Ishikawa (cell line): ENCODE measurements at regions not wholly inside any gene's neighbourhood (a gene's known extent, or its start where the extent isn't known, plus 50 kb on each side); places are given as distances from the start of the nearest gene placed in this dataset.

ENCODE experiments used
- CREB1 ChIP-seq: IDR thresholded peaks from 2 replicates; pipeline ENCODE4 v1.6.1; 2012; ENCODE audit warnings: low read depth
- EGR1 ChIP-seq: IDR thresholded peaks from 2 replicates; pipeline ENCODE4 v1.6.1; 2012
- EP300 ChIP-seq: IDR thresholded peaks from 2 replicates; pipeline ENCODE4 v1.6.1; 2012; ENCODE audit warnings: borderline replicate concordance
- RAD21 ChIP-seq: IDR thresholded peaks from 2 replicates; pipeline ENCODE4 v1.6.1; 2012; ENCODE audit warnings: low read depth
- TAF1 ChIP-seq: IDR thresholded peaks from 2 replicates; pipeline ENCODE4 v1.6.1; 2012; ENCODE audit warnings: low read depth, mild to moderate bottlenecking
- YY1 ChIP-seq: IDR thresholded peaks from 2 replicates; pipeline ENCODE4 v1.6.1; 2012; ENCODE audit warnings: low read depth
- TF ChIP-seq, protein P1 (sequence below): IDR thresholded peaks from 2 replicates; pipeline ENCODE4 v1.6.1; 2012; ENCODE audit warnings: low read depth, mild to moderate bottlenecking

- TF ChIP-seq TAF1 (no peak), EGR1 (no peak), YY1 (no peak), RAD21 (no peak), CREB1 (no peak), EP300 (no peak)
- TF ChIP-seq, protein P1, sequence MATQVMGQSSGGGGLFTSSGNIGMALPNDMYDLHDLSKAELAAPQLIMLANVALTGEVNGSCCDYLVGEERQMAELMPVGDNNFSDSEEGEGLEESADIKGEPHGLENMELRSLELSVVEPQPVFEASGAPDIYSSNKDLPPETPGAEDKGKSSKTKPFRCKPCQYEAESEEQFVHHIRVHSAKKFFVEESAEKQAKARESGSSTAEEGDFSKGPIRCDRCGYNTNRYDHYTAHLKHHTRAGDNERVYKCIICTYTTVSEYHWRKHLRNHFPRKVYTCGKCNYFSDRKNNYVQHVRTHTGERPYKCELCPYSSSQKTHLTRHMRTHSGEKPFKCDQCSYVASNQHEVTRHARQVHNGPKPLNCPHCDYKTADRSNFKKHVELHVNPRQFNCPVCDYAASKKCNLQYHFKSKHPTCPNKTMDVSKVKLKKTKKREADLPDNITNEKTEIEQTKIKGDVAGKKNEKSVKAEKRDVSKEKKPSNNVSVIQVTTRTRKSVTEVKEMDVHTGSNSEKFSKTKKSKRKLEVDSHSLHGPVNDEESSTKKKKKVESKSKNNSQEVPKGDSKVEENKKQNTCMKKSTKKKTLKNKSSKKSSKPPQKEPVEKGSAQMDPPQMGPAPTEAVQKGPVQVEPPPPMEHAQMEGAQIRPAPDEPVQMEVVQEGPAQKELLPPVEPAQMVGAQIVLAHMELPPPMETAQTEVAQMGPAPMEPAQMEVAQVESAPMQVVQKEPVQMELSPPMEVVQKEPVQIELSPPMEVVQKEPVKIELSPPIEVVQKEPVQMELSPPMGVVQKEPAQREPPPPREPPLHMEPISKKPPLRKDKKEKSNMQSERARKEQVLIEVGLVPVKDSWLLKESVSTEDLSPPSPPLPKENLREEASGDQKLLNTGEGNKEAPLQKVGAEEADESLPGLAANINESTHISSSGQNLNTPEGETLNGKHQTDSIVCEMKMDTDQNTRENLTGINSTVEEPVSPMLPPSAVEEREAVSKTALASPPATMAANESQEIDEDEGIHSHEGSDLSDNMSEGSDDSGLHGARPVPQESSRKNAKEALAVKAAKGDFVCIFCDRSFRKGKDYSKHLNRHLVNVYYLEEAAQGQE, result no peak
Observed at GRCh38 chr4:184316821-184317220, 99.1 kb upstream of the ENPP6 start.
